HG02642 (cell line): ENCODE measurements at regions not wholly inside any gene's neighbourhood (a gene's known extent, or its start where the extent isn't known, plus 50 kb on each side); places are given as distances from the start of the nearest gene placed in this dataset.
"Not testable (repeated sequence)": the region's sequence is repeated elsewhere in the genome, so short reads cannot be mapped to it uniquely, and the experiment has no call there.

Experiments
- ATAC-seq: cut with Tn5 transposase; IDR thresholded peaks from one replicate; pipeline ENCODE4 v1.9.1; 2021; ENCODE audit warnings: mild to moderate bottlenecking; ENCODE audit not compliant: unreplicated experiment, poor library complexity

DNA sequence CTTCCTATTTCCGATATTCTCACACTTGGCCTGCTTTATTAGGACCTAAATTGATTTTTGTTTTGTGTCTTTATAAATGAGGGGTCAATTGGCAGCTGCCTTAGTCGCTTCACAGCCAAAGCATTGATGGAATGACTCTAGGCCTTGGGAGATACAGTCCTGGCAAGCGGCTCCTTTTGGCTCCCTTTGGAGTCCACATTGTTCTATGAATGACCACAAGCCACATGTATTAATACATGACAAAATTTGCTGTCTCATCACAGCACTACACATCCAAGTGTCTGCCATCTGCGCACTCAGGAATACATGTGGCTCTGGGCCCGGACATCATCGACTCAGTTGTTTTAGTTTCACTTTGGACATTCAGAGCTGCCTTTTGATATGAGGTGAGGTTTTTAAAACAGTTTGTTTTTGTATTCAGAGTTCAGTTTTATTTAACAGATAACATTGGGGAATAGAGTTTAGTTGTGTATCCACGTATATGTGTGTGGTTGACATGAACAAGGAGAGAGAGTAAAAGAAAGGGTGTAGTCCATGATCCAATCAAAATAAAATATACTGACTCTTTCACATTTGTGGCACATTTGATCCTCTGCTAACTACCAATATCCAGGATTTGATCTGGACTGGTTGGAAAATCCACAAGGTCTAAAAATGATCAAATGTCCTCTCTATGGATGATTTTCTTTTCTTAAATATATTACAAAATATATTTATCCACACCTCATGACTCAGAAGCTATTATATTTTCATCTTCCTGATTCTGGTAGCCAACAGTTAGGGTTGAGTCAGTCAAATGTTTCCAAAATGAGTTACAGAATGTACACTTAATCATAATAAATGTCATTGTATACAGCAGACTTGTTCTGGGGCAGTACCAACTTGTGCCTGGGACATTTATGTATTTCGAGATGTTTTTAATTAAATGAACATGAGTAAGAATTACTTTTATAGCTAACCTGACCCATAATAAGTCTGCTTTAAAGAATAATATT is 114.0 kb upstream of the MTAP start:
- ATAC-seq, result no peak

DNA sequence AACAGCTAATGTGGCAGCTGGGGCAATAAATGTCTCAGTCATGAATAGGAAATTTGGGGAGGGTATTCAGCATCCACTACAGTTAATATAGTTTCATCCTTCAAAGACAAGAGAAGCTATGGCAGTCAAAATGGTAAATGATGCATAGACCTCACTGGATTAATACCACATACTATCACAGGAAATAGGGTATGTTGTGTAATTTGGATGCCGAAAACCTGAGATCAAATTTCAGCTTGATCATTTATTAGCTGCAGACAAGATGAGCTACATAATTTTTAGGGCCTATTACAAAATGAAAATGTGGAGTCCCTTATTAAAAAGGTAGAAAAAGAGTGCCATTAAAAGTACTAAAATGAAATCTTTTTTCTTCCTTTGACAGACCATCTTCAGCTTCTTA is 112.6 kb upstream of the MTAP start:
- ATAC-seq, result no peak

DNA sequence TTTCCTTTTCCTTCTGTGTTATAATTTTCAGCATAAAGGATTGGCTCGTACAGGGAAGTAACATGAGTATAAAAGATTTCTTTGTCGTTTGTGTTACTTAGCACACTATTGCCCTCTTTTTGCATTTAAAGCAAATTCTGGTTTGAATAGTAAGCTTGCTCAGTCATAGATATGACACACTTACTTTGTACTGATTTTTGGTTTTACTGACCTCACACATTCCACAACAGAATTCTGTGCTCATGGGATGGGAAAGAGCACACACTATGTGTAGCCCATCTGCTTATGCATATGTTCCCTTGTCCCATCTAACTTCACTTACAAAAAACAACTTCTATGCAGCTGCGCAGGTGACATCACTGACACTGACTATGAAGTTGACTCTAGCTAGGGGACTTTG is 111.9 kb upstream of the MTAP start:
- no peak for ATAC-seq

DNA sequence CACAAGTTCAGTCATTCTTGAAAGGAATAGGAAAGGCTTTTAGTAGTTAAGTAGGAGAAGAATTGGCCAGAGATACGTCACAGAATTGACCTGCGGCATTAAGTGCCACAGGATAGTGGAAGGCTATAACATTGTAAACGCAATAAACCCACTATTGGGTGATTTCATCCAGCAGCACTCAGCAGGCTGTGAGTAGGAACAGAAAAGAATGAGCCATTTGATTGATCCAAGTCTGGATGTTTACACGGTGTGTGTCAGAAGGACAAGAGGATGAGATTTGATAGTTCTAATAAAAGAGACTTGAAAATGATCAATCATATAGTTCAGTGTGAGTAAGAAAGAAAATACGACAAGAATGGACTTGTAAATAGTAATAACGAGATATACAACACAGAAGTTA is 110.0 kb upstream of the MTAP start:
- no peak for ATAC-seq

DNA sequence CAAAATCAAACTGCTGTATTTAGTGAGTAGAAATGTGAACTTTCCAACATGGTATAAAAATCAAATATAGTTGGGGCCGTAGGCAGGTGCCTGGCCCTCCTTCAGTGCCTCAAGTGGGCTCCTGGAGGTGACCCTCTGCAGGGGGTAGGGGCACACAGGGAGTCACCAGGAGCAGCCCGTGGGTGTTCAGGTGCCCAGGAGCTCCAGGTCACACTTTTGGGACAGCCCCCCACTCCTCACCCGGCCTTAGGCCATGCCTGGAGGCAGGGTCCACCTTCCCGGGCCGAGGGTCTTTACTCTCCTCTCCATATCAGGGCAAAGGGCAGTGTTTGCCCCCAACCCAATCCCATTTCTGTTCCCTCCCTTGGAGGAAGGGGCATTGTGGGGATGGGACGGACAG is 108.0 kb upstream of the MTAP start:
- no peak for ATAC-seq

DNA sequence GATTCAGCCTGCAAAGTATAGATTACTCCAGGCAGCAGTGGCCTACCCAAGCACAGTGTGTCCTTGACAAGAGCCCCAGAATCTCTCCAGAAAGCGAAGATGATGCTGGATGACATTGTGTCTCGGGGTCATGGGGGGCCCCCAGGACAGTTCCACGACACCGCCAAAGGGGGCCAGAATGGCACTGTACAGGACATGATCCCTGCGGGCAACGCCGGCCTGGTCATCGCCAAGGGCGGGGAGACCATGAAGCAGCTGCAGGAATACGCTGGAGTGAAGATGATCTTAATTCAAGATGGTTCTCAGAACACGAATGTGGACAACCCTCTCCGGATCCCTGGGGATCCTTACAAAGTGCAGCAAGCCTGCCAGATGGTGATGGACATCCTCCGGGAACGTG is 107.0 kb upstream of the MTAP start:
- no peak for ATAC-seq

DNA sequence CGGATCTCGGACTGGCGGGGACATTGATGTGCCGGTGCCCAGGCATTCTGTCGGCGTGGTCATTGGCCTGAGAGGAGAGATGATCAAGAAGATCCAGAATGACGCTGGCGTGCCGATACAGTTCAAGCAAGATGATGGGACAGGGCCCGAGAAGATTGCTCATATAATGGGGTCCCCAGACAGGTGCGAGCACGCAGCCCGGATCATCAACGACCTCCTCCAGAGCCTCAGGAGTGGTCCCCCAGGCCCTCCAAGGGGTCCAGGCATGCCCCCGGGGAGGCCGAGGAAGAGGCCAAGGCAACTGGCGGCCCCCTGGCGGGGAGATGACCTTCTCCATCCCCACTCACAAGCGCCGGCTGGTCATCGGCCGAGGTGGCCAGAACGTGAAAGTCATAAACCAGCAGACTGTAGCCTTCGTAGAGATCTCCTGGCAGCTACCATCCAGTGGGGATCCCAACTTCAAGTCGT is 106.5 kb upstream of the MTAP start:
- no peak for ATAC-seq

DNA sequence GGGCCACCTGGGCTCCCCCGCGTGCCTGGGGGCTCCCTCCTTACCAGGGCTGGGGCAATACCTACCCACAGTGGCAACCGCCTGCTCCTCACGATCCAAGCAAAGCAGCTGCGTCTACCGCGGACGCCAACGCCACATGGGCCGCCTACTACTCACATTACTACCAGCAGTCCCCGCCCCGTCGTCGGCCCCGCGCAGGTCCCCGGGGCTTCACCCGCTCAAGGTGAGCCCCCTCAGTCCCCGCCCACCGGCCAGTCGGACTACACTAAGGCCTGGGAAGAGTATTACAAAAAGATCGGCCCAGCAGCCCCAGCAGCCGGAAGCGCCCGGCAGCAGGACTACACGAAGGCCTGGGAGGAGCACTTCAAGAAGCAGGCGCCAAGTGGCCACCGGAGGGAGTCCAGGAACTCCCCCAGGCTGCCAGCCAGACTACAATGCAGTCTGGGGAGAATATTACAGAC is 106.0 kb upstream of the MTAP start:
- ATAC-seq, result no peak

DNA sequence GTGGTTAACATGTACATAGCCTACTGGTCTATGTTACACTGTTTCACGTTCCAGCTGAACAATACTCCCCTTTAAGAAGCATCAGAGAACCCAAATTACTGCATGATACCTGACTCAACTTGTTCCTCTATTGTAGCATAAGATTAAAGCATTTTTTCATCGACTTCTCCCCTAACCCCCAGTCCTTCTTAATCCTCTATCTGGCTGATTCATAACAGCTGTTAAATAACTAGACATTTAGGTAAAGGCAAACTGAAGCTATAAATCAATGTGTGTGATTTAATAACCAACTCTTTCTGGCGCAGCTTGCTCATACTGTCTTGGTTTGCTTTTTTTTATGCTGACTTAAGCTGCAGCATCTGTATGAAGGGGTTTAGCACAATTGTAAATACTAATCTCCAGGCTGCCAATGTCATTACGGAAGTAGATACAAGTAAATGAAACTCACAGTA is 94.2 kb upstream of the MTAP start:
- ATAC-seq, result no peak

DNA sequence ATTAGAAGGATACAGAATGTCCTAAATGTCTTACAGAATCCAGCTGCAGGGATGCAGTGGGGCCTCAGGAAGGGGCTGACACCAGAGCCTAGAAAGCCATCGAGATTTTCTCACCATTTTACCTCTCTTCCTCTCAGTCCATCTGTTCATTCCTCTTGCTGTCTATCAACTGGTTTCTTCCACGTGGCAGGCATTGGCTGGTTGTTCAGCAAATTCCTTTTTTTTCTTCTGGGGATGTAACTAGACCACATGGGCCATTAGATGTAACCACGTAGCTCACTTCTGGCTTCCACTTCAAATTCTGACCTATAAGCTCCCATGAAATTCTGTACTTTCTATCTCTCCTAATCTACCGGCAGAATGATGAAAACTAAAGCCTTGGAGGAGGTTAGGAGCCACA is 93.6 kb upstream of the MTAP start:
- no peak for ATAC-seq

DNA sequence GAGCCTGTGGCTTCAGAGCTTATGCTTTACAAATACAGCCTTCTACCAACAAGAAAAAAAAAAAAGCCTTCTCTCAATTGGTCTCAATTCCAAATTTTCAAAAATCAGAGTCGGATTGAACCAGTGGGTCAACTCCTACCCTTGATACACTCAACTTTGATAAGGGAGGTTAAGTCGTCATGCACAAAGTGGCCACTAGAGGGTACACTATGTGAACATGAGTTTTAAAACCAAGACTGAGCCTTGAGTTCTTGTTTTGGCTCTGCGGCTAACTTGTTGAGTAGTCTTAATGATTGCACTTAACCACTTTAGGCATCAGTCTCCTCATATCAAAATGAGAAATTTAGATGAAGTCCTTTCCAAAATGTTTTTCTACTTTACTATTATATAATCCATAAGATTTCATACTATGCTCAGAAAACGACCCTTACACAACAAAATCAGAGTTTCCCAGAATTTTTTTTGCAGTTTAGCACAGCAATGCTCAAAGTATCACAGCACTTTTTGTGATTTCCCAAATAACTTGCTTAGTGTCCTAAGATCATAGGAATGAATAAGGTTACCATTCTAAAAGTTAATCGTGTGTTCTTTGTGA is 92.9 kb upstream of the MTAP start:
- peak; percentile 86 for ATAC-seq

DNA sequence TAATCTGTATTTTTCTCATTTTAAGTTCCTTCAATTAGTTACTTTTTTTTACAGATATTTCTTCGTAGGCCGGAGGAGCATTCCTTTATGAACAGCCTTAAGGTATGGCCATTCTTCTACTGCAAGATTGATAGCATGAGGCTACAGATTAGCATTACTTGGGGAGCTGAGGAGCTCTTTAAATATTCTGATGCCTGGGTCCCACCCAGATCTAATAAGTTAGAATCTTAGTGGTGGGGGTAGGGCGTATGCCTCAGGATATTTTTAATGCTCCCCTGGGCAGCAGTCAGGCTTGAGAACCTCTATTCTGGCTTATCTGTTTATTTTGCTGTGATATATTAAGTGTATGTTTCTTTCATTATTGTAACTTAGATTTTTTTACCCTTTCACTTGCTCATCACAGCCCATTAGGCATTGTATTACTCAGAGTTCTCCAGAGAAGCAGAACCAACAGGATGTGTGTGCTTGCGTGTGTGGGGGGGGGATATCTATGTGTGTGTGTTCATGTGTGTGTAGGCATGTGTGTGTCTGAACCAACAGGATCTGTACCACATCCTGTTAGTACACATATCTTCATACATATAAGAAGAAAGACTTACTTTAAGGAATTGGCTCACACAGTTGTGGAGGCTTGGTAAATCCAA is 91.8 kb upstream of the MTAP start:
- no peak for ATAC-seq

DNA sequence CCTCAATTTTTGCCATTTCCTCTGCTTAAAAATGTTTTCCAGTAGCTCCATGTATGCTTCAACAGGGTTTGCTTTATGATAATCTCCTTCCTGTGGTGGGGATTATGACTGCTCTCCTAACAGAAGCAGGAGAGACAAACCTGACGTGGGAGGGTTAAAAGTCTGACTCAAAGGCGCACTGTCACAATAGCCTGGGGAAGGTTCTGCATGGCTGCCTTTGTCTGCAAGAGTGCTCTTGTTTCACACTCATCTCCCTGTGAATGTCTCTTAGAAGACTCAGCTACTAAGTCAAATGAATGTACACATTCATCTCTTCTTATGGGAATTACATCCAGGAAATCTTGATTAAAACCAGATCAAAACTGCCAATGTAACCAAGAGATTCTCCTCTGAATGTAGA is 90.9 kb upstream of the MTAP start:
- no peak for ATAC-seq

DNA sequence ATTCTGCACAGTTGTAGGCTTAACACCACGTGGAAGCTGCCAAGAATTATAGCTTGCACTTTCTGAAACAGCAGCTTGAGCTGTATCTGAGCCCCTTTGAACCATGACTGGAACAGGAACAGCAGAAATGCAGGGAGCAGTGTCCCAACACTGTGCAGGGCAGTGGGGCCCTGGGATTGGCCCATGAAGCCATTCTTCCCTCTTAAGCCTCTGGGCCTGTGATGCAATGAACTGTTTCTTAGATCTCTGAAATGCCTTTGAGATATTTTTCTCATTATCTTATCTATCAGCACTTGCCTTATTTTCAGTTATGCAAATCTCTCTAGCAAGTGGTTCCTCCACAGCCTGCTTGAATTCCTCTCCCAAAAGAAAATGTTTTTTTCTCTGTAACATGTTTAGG is 87.0 kb upstream of the MTAP start:
- ATAC-seq, result no peak

DNA sequence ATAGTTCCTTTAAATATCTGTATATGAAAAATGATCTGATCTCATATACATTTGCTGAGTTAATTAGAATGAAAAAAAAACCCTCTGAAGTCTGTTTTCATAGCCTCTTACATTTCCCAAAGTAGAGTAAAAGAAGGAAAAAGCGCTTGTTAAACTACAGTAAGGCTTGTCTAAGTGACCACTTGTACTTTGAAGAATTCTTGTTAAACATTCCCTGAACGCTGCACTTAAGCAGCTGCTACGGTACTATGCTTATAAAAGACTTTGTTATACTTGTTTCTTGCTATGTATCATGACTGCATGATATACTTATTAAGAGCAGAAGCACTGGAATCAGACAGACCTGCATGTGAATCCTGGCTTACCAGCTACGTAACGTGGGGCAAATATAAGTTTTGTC is 81.7 kb upstream of the MTAP start:
- ATAC-seq, result no peak

DNA sequence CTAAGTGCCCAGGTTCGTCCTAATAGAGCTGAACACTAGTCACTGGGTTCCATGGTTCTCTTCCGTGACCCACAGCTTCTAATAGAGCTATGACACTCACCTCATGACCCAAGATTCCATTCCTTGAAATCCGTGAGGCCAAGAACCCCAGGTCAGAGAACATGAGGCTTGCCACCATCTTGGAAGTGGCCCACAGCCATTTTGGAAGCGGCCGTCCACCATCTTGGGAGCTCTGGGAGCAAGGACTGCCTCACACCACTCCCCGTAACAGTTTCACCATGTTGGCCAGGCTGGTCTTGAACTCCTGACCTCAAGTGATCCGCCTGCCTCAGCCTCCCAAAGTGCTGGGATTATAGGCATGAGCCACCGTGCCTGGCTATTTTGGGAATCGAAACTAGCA is 75.0 kb upstream of the MTAP start:
- ATAC-seq, result not testable (repeated sequence)

DNA sequence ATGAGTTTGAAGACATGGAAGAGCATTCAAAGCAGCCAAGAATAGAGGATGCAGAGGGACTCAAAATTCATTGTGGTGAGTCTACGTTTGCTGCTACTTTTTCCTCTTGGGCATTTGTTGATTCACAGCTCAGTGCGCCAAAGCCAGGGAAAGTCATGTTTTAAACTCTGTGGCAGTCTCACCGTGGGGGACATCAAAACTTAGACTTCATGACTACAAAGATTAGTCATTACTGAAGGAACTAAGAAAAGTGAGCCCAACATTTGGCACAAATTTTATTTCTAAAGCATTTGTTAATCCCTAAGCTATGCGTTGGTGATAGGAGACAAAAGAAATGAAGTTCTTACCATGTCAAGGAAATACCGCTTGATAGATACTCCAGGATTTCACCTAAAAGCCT is 73.7 kb upstream of the MTAP start:
- no peak for ATAC-seq

DNA sequence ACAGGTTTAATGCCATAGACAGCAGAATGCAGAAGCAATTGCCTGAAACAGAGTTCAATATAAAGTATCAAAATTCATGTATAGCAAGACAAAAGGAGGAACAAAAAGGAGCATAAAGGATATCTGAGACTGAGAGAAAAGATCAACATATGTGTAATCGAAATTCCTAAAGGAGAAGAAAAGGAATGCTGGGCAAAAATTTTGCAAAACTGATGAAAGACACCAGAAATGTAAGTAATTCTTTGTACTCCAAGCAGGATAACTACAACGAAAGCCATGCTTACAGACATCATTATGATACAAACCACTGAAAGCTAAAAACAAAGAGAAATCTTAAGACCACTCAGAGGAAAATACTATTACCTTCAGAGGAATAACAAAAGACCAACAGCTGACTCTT is 72.8 kb upstream of the MTAP start:
- ATAC-seq, result no peak

DNA sequence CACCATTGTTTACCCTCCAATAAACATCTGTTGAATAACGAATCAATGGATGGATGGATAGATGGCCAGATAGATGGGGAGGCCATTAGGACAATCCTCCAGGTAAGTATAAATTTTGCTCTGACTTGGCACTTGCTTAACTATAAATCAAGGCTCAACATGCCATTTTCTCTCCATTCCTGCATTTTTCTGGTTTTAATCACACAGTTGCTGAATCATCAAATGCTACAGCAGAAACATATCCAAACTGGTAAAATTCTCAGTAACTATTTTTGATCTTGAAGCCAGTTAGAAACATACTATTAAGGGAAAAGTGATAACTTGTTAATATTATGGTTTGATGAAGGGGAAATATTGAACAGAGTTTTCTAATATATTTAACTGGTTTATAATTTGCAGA is 71.5 kb upstream of the MTAP start:
- no peak for ATAC-seq

DNA sequence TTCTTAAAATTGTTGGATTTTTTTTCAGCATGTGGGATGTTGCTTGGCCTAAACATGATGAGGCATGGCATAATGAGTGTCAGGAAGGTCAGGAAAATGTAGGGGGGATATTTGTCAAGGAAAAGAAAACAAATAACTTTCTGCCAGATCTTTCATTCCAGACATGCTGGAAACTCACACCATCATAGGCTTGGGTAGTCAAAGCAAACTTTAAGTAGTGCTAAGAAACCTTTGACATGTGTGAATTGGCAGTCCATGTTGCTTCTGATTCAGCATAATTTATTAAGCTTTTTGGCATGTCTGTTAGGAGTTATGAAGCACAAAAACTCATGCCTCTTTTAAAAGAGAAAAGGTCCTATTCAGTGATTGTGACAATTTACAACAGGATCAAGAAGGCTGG is 61.3 kb upstream of the MTAP start:
- no peak for ATAC-seq

DNA sequence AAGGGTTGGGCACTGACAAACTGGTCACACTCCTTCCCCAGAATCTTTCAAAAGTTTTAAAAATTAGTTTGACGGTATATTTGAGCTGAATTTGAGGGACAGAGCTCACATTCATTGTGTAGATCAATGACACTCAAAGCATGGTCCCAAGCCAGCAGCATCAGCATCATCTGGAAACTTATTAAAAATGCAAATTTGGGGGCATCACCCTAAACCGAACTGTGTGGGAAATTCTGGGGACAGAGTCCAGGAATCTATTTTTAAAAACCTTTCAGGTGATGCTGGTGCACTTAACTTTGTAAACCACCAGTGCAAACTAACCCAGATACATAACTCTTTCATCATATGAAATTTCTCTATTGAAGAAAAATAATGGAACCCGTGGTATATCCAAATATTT is 58.1 kb upstream of the MTAP start:
- ATAC-seq, result no peak
